ENCODE measurements at regions not wholly inside any gene's neighbourhood (a gene's known extent, or its start where the extent isn't known, plus 50 kb on each side); places are given as distances from the start of the nearest gene placed in this dataset.
"Not testable (repeated sequence)": the region's sequence is repeated elsewhere in the genome, so short reads cannot be mapped to it uniquely, and the experiment has no call there.

DNA sequence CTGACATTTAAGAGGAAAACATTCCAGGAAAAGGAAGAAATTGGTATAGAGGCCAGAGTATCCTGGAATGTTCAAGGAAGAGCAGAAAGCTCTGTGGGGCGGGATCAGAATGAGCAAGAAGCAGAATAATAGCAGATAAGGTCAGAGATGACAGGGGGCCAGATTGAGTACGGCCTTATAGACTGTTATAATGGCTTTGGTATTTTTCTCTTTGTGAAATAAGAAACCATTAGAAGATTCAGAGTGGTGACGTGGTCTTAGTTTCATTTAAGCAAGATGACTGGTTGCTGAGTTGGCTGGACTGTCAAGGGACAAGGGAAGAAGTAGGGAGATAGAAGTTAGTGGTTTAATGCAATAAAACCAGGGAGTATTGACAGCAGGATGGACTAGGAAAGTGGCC lies 218.3 kb upstream of the SOX2 start:
- no peak overlapping the region for H3K4me3 Mint-ChIP-seq (ENCODE audit: unreplicated experiment)
- no peak for TF ChIP-seq CTCF (IDR thresholded peaks at IDR 0.05)
- no peak for DNase-seq (ENCODE audit: extremely low spot score, unreplicated experiment)

GRCh38 chr3:181488536-181488935 lies 223.2 kb upstream of the SOX2 start:
- no peaks in the 10 kb centered on the region for H3K9me3 Mint-ChIP-seq (ENCODE audit: unreplicated experiment)

More for the DNA sequence above, 218.3 kb upstream of the SOX2 start:
- no peaks in the 10 kb centered on the region for H3K27me3 Mint-ChIP-seq (ENCODE audit: unreplicated experiment)
- no peaks in the 10 kb centered on the region for H3K36me3 Mint-ChIP-seq (ENCODE audit: unreplicated experiment)
- no peaks in the 10 kb centered on the region for H3K4me1 Mint-ChIP-seq (ENCODE audit: unreplicated experiment)
- H3K9me3 Mint-ChIP-seq (ENCODE audit: unreplicated experiment): no peaks in the 10 kb centered on the region
- H3K27ac Mint-ChIP-seq (ENCODE audit: unreplicated experiment): no peak overlapping the region

DNA sequence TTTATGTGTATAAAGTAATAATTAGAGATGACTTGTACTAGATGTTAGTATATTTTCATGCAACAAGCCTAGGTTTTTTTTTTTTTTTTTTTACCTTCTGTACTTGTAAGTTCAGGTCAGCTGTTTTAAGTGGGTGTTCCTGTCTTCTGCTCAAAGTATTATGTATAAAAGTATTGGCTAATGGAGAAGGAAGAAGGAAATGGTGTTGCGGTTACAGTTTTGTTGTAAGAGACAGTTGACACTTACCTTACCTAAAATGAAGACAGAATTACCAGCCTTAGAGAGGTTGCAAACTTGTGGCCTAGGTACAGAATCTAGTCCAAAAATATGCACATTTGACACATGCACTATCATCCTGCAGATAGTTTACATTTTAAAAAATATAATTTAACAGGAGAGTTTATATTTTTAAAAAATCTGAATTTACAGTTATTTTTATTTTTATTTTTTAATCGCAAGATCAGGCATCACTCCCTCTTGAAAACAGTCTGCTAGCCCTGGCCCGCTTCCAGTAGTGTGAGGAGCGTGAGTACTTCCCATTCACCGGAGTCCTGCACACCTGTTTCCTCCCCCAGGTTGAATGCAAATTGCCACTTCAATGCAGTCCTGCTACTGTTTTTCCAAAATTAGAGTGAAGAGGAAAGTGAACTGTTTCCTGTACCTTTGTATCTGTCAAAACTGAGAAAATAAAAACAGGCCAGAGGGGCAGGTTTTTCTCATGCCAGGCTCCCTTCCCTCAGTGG lies 224.3 kb upstream of the SOX2 start:
- no peaks in the 10 kb centered on the region for H3K36me3 Mint-ChIP-seq (ENCODE audit: unreplicated experiment)
- H3K4me1 Mint-ChIP-seq (ENCODE audit: unreplicated experiment): no peaks in the 10 kb centered on the region
- H3K27me3 Mint-ChIP-seq (ENCODE audit: unreplicated experiment): peaks cover 2% of the 10 kb centered on the region
- no peak for TF ChIP-seq CTCF (IDR thresholded peaks at IDR 0.05)
- no peak overlapping the region for H3K4me3 Mint-ChIP-seq (ENCODE audit: unreplicated experiment)
- DNase-seq (ENCODE audit: extremely low spot score, unreplicated experiment): no peak
- no peak overlapping the region for H3K27ac Mint-ChIP-seq (ENCODE audit: unreplicated experiment)
- H3K9me3 Mint-ChIP-seq (ENCODE audit: unreplicated experiment): no peaks in the 10 kb centered on the region

More at GRCh38 chr3:181488536-181488935, 223.2 kb upstream of the SOX2 start:
- H3K4me1 Mint-ChIP-seq (ENCODE audit: unreplicated experiment): no peaks in the 10 kb centered on the region
- TF ChIP-seq CTCF (IDR thresholded peaks at IDR 0.05): no peak
- no peak overlapping the region for H3K27ac Mint-ChIP-seq (ENCODE audit: unreplicated experiment)
- no peaks in the 10 kb centered on the region for H3K36me3 Mint-ChIP-seq (ENCODE audit: unreplicated experiment)
- no peak overlapping the region for H3K4me3 Mint-ChIP-seq (ENCODE audit: unreplicated experiment)
- H3K27me3 Mint-ChIP-seq (ENCODE audit: unreplicated experiment): peaks cover 2% of the 10 kb centered on the region
- no peak for DNase-seq (ENCODE audit: extremely low spot score, unreplicated experiment)

DNA sequence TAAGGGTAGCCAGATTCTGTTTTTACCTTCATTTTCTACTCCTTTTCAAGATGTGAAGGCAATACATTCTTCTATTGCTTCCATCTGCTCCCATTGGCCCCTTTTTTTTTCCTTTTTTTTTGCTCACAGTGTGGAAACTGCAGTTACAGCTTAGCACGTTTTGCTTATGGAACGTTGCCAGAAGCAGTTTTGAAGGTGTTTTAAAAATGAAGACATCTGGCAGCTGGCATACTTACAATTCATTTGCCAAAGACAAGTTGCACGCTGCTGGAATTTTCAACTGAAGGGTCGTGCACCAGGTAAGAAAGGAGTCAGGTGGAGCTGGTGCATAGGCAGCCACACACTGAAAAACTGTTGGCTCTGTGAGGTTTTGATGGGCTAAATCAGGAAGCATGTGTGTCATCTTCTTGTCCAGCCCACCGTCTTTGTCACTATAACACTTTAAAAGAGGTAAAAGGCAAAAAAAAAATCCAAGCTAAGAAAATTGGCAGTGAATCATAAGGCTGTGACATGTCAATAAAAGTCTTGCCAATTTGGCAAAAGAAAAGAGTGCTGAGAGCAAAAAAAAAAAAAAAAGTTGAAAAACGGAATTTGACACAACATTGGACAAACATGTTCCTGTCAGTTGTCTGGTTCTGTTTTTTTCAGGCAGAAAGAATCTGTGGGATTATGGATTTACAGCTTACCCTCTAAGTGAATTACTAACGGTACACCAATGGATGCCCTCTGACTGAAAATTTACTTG lies 225.4 kb upstream of the SOX2 start:
- Mint-ChIP-seq H3K4me3 (ENCODE audit: unreplicated experiment) (no peak overlapping the region), H3K27me3 (ENCODE audit: unreplicated experiment) (peaks cover 2% of the 10 kb centered on the region), H3K36me3 (ENCODE audit: unreplicated experiment) (no peaks in the 10 kb centered on the region), H3K9me3 (ENCODE audit: unreplicated experiment) (no peaks in the 10 kb centered on the region), H3K27ac (ENCODE audit: unreplicated experiment) (no peak overlapping the region), H3K4me1 (ENCODE audit: unreplicated experiment) (no peaks in the 10 kb centered on the region)
- DNase-seq (ENCODE audit: extremely low spot score, unreplicated experiment): no peak
- no peak for TF ChIP-seq CTCF (IDR thresholded peaks at IDR 0.05)

GRCh38 chr3:181484026-181484425 lies 227.7 kb upstream of the SOX2 start:
- DNase-seq (ENCODE audit: extremely low spot score, unreplicated experiment): no peak
- no peak overlapping the region for H3K4me3 Mint-ChIP-seq (ENCODE audit: unreplicated experiment)
- no peaks in the 10 kb centered on the region for H3K9me3 Mint-ChIP-seq (ENCODE audit: unreplicated experiment)
- H3K4me1 Mint-ChIP-seq (ENCODE audit: unreplicated experiment): no peaks in the 10 kb centered on the region
- H3K27ac Mint-ChIP-seq (ENCODE audit: unreplicated experiment): no peak overlapping the region
- no peak for TF ChIP-seq CTCF (IDR thresholded peaks at IDR 0.05)
- H3K36me3 Mint-ChIP-seq (ENCODE audit: unreplicated experiment): no peaks in the 10 kb centered on the region
- H3K27me3 Mint-ChIP-seq (ENCODE audit: unreplicated experiment): peaks cover 2% of the 10 kb centered on the region

- H3K27me3 Mint-ChIP-seq (ENCODE audit: unreplicated experiment); H3K27ac Mint-ChIP-seq (ENCODE audit: unreplicated experiment); H3K4me1 Mint-ChIP-seq (ENCODE audit: unreplicated experiment); H3K4me3 Mint-ChIP-seq (ENCODE audit: unreplicated experiment); H3K36me3 Mint-ChIP-seq (ENCODE audit: unreplicated experiment); DNase-seq (ENCODE audit: extremely low spot score, unreplicated experiment): not testable (repeated sequence)
- H3K9me3 Mint-ChIP-seq (ENCODE audit: unreplicated experiment): peaks cover 34% of the 10 kb centered on the region
These were observed 236.6 kb upstream of the SOX2 start for GRCh38 chr3:181475146-181475545.

Measured in osteocyte (in vitro differentiated cells).